ENCODE measurements at regions not wholly inside any gene's neighbourhood (a gene's known extent, or its start where the extent isn't known, plus 50 kb on each side); places are given as distances from the start of the nearest gene placed in this dataset.

GRCh38 chr10:65235846-65236245 lies 1690.0 kb upstream of the LRRTM3 start:
- TF ChIP-seq CTCF (IDR thresholded peaks at IDR 0.05; ENCODE audit: low read length) (no peak), EZH2 (IDR thresholded peaks at IDR 0.05; ENCODE audit: borderline replicate concordance, low read length) (no peak)
